AG04449 (cell line): ENCODE measurements at regions not wholly inside any gene's neighbourhood (a gene's known extent, or its start where the extent isn't known, plus 50 kb on each side); places are given as distances from the start of the nearest gene placed in this dataset.

Experiments used
- CTCF ChIA-PET: fragments of 350-600 bp; formaldehyde crosslinking; extraction: SDS; loops from one replicate; lab custom pipeline; 2021; ENCODE audit warnings: antibody characterized with exemption; lab: Yijun Ruan, JAX
- POLR2A ChIA-PET: fragments of 400-600, 350-600 bp; formaldehyde crosslinking; extraction: SDS; loops from one replicate; lab custom pipeline; 2020; ENCODE audit warnings: antibody characterized with exemption, inconsistent platforms; lab: Yijun Ruan, JAX
- DNase-seq: peaks from one replicate; pipeline ENCODE4 v3.0.0-alpha.2; 2010; ENCODE audit warnings: low read depth, low spot score
- H3K4me3 ChIP-seq: 2 replicates; pipeline ENCODE4 v1.5.1; 2011; ENCODE audit warnings: low read depth, mild to moderate bottlenecking, control low read depth, low read length
- CTCF ChIP-seq: IDR thresholded peaks from one replicate; pipeline ENCODE4 v1.5.1; 2011; ENCODE audit warnings: mild to moderate bottlenecking, moderate library complexity, low read length, control low read depth, inconsistent platforms; ENCODE audit not compliant: insufficient read depth; ENCODE audit errors: missing control alignments

GRCh38 chr6:43972179-43972912 lies 154.9 kb downstream of the MRPL14 start:
- ChIA-PET POLR2A (interaction anchor here (1.0 to 1.5 kb wide), 2 partner anchors 18 to 202 kb away, joined by 5 to 6 read pairs; partner anchors contain the start of gene VEGFA), CTCF (interaction anchor here (0.8 to 4.3 kb wide), 12 partner anchors 9 to 303 kb away, joined by 3 to 17 read pairs (median 4); partner anchors contain the start of gene VEGFA)
- no peak overlapping the region for H3K4me3 ChIP-seq
- TF ChIP-seq CTCF = no peak
- DNase-seq = no peak

GRCh38 chr6:43971776-43972126 lies 155.5 kb downstream of the MRPL14 start:
- ChIA-PET CTCF (interaction anchor here (0.8 to 4.3 kb wide), 4 partner anchors 15 to 197 kb away, joined by 3 to 17 read pairs (median 4); no protein-coding TSS in a partner anchor), POLR2A (no interaction called here)
- no peak for TF ChIP-seq CTCF
- H3K4me3 ChIP-seq = no peak overlapping the region
- DNase-seq = no peak

DNA sequence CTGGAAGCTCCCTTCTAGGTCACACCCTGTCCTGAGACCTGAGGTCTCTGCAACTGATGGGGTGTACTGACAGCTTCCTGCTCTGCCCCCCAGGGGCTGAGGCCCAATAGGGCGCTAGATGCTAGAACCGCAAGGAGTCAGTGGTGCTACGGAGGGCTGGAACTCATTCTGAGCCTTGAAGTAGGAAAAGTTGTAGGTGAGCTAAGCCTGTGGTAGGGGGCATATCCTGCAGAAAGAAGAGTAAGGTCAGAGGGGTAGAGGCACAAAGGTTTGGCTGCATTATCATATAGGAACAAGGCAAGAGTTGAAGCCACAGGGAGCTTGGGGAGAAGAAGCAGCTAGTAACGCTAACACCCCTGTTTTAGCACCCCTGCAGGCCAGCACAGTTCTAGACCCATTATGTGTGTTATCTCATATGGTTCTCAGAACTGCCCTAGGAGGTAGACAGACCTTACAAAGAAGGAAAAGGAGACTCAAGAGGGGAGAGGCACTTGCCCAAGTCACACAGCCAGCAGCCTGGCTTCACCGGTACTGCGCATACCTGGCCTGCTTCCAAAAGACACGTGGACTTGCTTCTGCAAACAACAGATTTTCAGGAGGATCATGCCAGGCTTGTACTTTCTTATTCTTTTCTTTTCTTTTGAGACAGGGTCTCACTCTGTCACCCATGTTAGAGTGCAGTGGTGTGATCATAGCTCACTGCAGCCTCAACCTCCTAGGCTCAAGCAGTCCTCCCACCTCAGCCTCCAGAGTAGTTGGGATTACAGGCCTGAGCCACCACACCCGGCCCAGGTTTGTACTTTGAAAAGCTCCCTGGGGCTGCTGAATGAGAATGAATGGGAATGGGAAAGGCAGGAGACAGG lies 156.1 kb downstream of the MRPL14 start:
- no peak for DNase-seq
- H3K4me3 ChIP-seq = no peak overlapping the region
- TF ChIP-seq CTCF = no peak
- CTCF ChIA-PET = interaction anchor here (0.8 to 4.3 kb wide), 9 partner anchors 14 to 196 kb away, joined by 3 to 17 read pairs (median 4); no protein-coding TSS in a partner anchor
- POLR2A ChIA-PET = no interaction called here

GRCh38 chr6:43970068-43970912 lies 157.0 kb downstream of the MRPL14 start:
- TF ChIP-seq CTCF = no peak
- ChIA-PET CTCF (interaction anchor here (1.0 to 4.3 kb wide), 6 partner anchors 13 to 108 kb away, joined by 3 to 17 read pairs (median 6); no protein-coding TSS in a partner anchor), POLR2A (no interaction called here)
- DNase-seq = no peak
- no peak overlapping the region for H3K4me3 ChIP-seq

GRCh38 chr6:43969158-43969981 lies 157.9 kb downstream of the MRPL14 start:
- ChIA-PET POLR2A (no interaction called here), CTCF (interaction anchor here (0.7 to 4.3 kb wide), 7 partner anchors 12 to 106 kb away, joined by 3 to 18 read pairs (median 5); no protein-coding TSS in a partner anchor)
- H3K4me3 ChIP-seq = no peak overlapping the region
- no peak for TF ChIP-seq CTCF
- no peak for DNase-seq
